ENCODE measurements at regions not wholly inside any gene's neighbourhood (a gene's known extent, or its start where the extent isn't known, plus 50 kb on each side); places are given as distances from the start of the nearest gene placed in this dataset.

DNA sequence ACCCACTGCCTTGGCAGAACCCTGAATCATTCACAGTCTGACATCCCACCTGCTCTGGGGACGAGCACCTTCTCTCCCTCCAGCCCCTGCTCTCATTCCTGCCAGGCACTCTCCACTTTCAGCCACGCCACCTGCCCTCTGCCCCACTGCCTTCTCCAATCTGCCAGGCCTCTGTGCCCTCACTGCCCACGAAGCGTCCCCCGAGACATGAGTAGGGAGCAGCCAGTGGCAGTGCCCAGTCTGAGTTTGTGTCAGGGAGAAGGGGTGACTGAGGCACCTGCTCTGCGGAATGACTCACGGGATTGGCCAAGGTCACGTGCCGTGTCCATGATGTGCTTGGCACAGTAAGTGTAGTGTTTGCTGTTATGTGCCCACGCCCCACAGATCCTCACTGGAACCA is 215.2 kb upstream of the PPP2R2D start:
- Histone ChIP-seq H3K4me3 (ENCODE audit: severe bottlenecking) (no peak overlapping the region), H3K27ac (ENCODE audit: poor library complexity, severe bottlenecking) (no peak overlapping the region), H3K36me3 (ENCODE audit: low read depth) (no peaks in the 10 kb centered on the region), H3K9me3 (ENCODE audit: severe bottlenecking) (no peaks in the 10 kb centered on the region), H3K27me3 (ENCODE audit: insufficient read depth, poor library complexity, severe bottlenecking) (no peaks in the 10 kb centered on the region), H3K4me1 (ENCODE audit: insufficient read depth, poor library complexity, severe bottlenecking) (no peaks in the 10 kb centered on the region)
- TF ChIP-seq, protein P1, sequence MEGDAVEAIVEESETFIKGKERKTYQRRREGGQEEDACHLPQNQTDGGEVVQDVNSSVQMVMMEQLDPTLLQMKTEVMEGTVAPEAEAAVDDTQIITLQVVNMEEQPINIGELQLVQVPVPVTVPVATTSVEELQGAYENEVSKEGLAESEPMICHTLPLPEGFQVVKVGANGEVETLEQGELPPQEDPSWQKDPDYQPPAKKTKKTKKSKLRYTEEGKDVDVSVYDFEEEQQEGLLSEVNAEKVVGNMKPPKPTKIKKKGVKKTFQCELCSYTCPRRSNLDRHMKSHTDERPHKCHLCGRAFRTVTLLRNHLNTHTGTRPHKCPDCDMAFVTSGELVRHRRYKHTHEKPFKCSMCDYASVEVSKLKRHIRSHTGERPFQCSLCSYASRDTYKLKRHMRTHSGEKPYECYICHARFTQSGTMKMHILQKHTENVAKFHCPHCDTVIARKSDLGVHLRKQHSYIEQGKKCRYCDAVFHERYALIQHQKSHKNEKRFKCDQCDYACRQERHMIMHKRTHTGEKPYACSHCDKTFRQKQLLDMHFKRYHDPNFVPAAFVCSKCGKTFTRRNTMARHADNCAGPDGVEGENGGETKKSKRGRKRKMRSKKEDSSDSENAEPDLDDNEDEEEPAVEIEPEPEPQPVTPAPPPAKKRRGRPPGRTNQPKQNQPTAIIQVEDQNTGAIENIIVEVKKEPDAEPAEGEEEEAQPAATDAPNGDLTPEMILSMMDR (IDR thresholded peaks at IDR 0.05; ENCODE audit: poor library complexity, severe bottlenecking) = no peak
- DNase-seq (ENCODE audit: low spot score) = no peak
- ATAC-seq (ENCODE audit: low read depth) = no peak

DNA sequence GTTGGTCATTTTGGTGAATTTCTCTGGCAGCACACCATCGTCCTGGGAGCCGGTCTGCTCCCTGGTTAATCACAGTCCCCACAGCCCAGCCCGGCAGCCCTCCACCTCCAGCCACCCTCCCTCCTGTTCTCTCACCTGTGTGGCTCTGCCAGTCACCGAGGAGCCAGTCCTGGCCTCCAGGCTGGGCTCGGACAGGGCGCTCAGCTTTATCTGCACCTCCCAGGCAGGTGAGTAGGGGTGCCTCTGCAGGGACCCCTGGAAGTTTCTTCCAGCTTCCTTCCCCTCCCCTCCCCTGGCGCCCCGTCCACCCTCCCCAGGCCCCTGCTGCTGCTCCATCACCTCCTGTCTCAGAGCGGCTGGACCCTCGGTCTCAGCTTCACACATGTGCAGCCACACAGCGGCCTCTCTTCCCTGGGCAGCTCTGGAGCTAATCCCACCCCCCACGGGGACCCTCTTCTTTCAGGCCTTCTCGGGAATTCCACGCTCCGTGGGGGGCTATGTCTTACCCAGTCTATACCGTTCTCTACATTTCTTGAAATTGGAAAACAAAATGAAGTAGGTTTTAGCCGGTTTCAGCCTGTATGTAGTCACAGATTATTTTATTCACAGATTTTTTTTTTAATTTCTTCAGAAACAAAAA is 213.9 kb upstream of the PPP2R2D start:
- H3K27me3 ChIP-seq (ENCODE audit: insufficient read depth, poor library complexity, severe bottlenecking) = no peaks in the 10 kb centered on the region
- H3K27ac ChIP-seq (ENCODE audit: poor library complexity, severe bottlenecking) = no peak overlapping the region
- no peaks in the 10 kb centered on the region for H3K4me1 ChIP-seq (ENCODE audit: insufficient read depth, poor library complexity, severe bottlenecking)
- no peak overlapping the region for H3K4me3 ChIP-seq (ENCODE audit: severe bottlenecking)
- DNase-seq (ENCODE audit: low spot score) (no peak), ATAC-seq (ENCODE audit: low read depth) (no peak; the same call in 2 of the 3 replicates)
- no peaks in the 10 kb centered on the region for H3K36me3 ChIP-seq (ENCODE audit: low read depth)
- TF ChIP-seq, protein P1 (IDR thresholded peaks at IDR 0.05; ENCODE audit: poor library complexity, severe bottlenecking) = no peak
- H3K9me3 ChIP-seq (ENCODE audit: severe bottlenecking) = no peaks in the 10 kb centered on the region

DNA sequence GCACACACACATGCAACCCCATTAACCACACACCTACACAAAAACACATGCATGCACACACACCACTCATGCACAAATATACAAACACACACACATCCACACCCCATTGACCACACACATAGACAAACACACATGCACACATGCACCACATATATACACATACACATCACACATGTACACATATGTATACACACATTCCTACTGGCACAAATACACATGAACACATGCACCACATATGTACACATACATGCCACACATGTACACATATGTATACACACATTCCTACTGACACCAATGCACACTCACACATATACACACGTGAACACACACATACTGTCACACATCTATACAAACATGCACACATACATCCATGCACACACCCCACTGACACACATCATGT is 212.5 kb upstream of the PPP2R2D start:
- Histone ChIP-seq H3K36me3 (ENCODE audit: low read depth) (no peaks in the 10 kb centered on the region), H3K4me3 (ENCODE audit: severe bottlenecking) (no peak overlapping the region), H3K4me1 (ENCODE audit: insufficient read depth, poor library complexity, severe bottlenecking) (no peaks in the 10 kb centered on the region), H3K27ac (ENCODE audit: poor library complexity, severe bottlenecking) (no peak overlapping the region), H3K9me3 (ENCODE audit: severe bottlenecking) (no peaks in the 10 kb centered on the region), H3K27me3 (ENCODE audit: insufficient read depth, poor library complexity, severe bottlenecking) (no peaks in the 10 kb centered on the region)
- ATAC-seq (ENCODE audit: low read depth) = no peak
- TF ChIP-seq, protein P1 (IDR thresholded peaks at IDR 0.05; ENCODE audit: poor library complexity, severe bottlenecking) = no peak
- DNase-seq (ENCODE audit: low spot score) = no peak

DNA sequence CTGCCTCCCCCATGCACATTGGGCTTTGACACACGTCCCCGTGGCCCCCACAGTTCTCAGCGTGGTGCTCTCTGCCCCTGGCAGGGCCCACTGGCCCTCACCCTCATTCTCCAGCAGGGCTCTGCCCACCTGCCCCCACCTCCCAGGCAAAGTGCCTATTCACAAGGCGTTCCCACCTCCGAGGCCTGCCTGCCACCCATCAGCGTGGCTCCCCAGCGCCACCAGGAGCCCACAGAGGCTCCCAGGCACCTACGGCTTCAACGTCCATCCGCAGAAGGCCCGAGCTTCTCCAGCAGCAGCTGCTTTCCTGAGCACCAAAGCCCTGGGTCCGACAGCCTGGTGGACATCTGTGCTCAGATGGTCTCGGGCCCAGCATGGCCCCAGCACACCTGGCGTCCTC is 211.8 kb upstream of the PPP2R2D start:
- H3K4me1 ChIP-seq (ENCODE audit: insufficient read depth, poor library complexity, severe bottlenecking) = no peaks in the 10 kb centered on the region

DNA sequence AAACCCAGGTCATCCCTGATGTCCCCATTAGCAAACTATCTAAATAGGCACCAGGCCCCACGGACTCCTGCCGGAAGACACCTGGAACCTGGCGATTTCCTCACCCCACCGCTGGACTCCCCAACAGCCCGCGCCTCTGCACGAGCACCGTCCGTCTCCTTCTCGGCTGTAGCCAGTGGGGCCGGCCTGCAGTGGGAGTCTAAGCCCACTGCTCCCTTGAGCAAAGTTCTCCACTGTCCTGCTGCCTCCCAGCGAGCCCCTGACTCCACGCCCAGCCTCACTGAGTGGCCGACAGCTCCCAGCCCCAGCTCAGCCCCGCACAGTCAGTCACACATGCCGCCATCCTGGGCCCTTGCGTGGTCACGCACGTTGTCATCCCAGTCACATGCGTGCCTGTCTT is 211.3 kb upstream of the PPP2R2D start:
- no peak for ATAC-seq (ENCODE audit: low read depth)
- Histone ChIP-seq H3K4me1 (ENCODE audit: insufficient read depth, poor library complexity, severe bottlenecking) (no peaks in the 10 kb centered on the region), H3K36me3 (ENCODE audit: low read depth) (no peaks in the 10 kb centered on the region), H3K4me3 (ENCODE audit: severe bottlenecking) (no peak overlapping the region), H3K9me3 (ENCODE audit: severe bottlenecking) (no peaks in the 10 kb centered on the region), H3K27ac (ENCODE audit: poor library complexity, severe bottlenecking) (no peak overlapping the region), H3K27me3 (ENCODE audit: insufficient read depth, poor library complexity, severe bottlenecking) (peaks cover 3% of the 10 kb centered on the region)
- TF ChIP-seq, protein P1 (IDR thresholded peaks at IDR 0.05; ENCODE audit: poor library complexity, severe bottlenecking) = no peak
- no peak for DNase-seq (ENCODE audit: low spot score)

More for the DNA sequence above, 211.8 kb upstream of the PPP2R2D start:
- no peak overlapping the region for H3K4me3 ChIP-seq (ENCODE audit: severe bottlenecking)
- ATAC-seq (ENCODE audit: low read depth) = no peak
- peaks cover 3% of the 10 kb centered on the region for H3K27me3 ChIP-seq (ENCODE audit: insufficient read depth, poor library complexity, severe bottlenecking)
- no peaks in the 10 kb centered on the region for H3K9me3 ChIP-seq (ENCODE audit: severe bottlenecking)
- H3K27ac ChIP-seq (ENCODE audit: poor library complexity, severe bottlenecking) = no peak overlapping the region
- DNase-seq (ENCODE audit: low spot score) = no peak
- TF ChIP-seq, protein P1 (IDR thresholded peaks at IDR 0.05; ENCODE audit: poor library complexity, severe bottlenecking) = no peak
- no peaks in the 10 kb centered on the region for H3K36me3 ChIP-seq (ENCODE audit: low read depth)
